CD4-positive, alpha-beta T cell (primary cell): ENCODE measurements at regions not wholly inside any gene's neighbourhood (a gene's known extent, or its start where the extent isn't known, plus 50 kb on each side); places are given as distances from the start of the nearest gene placed in this dataset.

Experiments used
- ATAC-seq: fragments of 200-7000 bp; cut with Tn5 transposase; one replicate; pipeline ENCODE4 v1.10.0; 2022; ENCODE audit warnings: mild to moderate bottlenecking; ENCODE audit not compliant: poor library complexity
- CTCF ChIA-PET: fragments of 350-600 bp; sonication (Branson Sonifier 250); formaldehyde crosslinking; loops from one replicate; lab custom pipeline; 2021; ENCODE audit warnings: antibody characterized with exemption, inconsistent platforms; lab: Charles Lee
- POLR2A ChIA-PET: fragments of 350-600 bp; sonication (Branson Sonifier 250); formaldehyde crosslinking; loops from one replicate; lab custom pipeline; 2021; ENCODE audit warnings: antibody characterized with exemption, inconsistent platforms; lab: Charles Lee
- DNase-seq, 14 experiments: peaks; one replicate each; pipeline ENCODE4 v3.0.0-alpha.2; 2013 to 2020; ENCODE audit warnings: mixed read lengths in 2 of 14
- H3K27ac ChIP-seq, 2 donors: one replicate each; pipeline versions ENCODE4 v1.5.1 to v1.7.0; 2013; ENCODE audit warnings: low read length in 2 of 2, low read depth in 1 of 2, mild to moderate bottlenecking in 1 of 2
- H3K27me3 ChIP-seq, 2 experiments: 1 replicate in 1 of 2; 2 replicates in 1 of 2; pipeline versions ENCODE4 v1.6.1 to v1.7.0; 2013; ENCODE audit warnings: low read length in 2 of 2, control low read depth in 1 of 2, mild to moderate bottlenecking in 1 of 2, moderate library complexity in 1 of 2; ENCODE audit not compliant: insufficient read depth in 2 of 2, control insufficient read depth in 1 of 2
- H3K36me3 ChIP-seq: one replicate; pipeline ENCODE4 v1.6.1; 2013; ENCODE audit warnings: low read length, control low read depth; ENCODE audit not compliant: insufficient read depth
- H3K4me1 ChIP-seq: one replicate; pipeline ENCODE4 v1.6.1; 2013; ENCODE audit warnings: low read length, control low read depth; ENCODE audit not compliant: insufficient read depth
- H3K4me3 ChIP-seq: one replicate; pipeline ENCODE4 v1.5.1; 2013; ENCODE audit warnings: mild to moderate bottlenecking, low read length, moderate library complexity
- H3K9me3 ChIP-seq, 2 experiments: 1 replicate in 1 of 2; 2 replicates in 1 of 2; pipeline versions ENCODE4 v1.6.1 to v1.7.0; 2013; ENCODE audit warnings: low read length in 2 of 2, mild to moderate bottlenecking in 2 of 2, control low read depth in 1 of 2, moderate library complexity in 1 of 2; ENCODE audit not compliant: control insufficient read depth in 1 of 2, insufficient read depth in 1 of 2
- H3K27ac Mint-ChIP-seq: one replicate; pipeline ENCODE4 v1.8.0; 2020; ENCODE audit warnings: mixed read lengths
- H3K27me3 Mint-ChIP-seq: one replicate; pipeline ENCODE4 v1.8.0; 2021; ENCODE audit warnings: mixed read lengths
- H3K36me3 Mint-ChIP-seq: one replicate; pipeline ENCODE4 v1.8.0; 2021; ENCODE audit warnings: low read depth, mixed read lengths
- H3K4me1 Mint-ChIP-seq: one replicate; pipeline ENCODE4 v1.8.0; 2021; ENCODE audit warnings: low read depth, mixed read lengths
- H3K4me3 Mint-ChIP-seq: one replicate; pipeline ENCODE4 v1.8.0; 2020; ENCODE audit warnings: mild to moderate bottlenecking, mixed read lengths
- H3K9me3 Mint-ChIP-seq: one replicate; pipeline ENCODE4 v1.8.0; 2020; ENCODE audit warnings: mixed read lengths
- intact Hi-C, 2 experiments: fragments of 100-400 bp; cut with DNase I in 1 of 2; cut with micrococcal nuclease in 1 of 2; formaldehyde crosslinking; loops; one replicate each; pipeline versions ENCODE4 v1.15.1 to v1.9.0; 2023 to 2025; cut with DNase I, micrococcal nuclease
- TF ChIP-seq, protein P1 (sequence below): fragments of 200-600 bp; IDR thresholded peaks from one replicate; pipeline ENCODE4 v1.8.0; 2022; ENCODE audit warnings: antibody characterized with exemption, mild to moderate bottlenecking

DNA sequence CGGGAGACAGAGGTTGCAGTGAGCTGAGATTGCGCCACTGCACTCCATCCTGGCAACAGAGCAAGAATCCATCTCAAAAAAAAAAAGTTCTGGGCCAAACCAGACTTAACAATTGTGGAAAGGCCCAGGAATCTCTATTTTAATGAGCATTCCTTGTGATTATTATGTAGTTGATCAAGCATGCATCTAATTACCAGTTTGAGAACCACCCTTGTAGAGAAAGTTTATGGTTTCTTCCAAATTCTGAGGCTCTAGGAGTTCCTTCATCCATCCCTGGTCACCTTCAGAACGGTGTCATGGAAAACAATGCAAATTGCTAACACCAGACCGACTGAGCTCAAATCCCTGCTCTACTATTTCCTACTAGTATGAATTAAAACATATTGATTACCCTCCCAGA, 246.3 kb upstream of the KLHL29 start:
- CTCF ChIA-PET: no interaction called here
- TF ChIP-seq, protein P1, sequence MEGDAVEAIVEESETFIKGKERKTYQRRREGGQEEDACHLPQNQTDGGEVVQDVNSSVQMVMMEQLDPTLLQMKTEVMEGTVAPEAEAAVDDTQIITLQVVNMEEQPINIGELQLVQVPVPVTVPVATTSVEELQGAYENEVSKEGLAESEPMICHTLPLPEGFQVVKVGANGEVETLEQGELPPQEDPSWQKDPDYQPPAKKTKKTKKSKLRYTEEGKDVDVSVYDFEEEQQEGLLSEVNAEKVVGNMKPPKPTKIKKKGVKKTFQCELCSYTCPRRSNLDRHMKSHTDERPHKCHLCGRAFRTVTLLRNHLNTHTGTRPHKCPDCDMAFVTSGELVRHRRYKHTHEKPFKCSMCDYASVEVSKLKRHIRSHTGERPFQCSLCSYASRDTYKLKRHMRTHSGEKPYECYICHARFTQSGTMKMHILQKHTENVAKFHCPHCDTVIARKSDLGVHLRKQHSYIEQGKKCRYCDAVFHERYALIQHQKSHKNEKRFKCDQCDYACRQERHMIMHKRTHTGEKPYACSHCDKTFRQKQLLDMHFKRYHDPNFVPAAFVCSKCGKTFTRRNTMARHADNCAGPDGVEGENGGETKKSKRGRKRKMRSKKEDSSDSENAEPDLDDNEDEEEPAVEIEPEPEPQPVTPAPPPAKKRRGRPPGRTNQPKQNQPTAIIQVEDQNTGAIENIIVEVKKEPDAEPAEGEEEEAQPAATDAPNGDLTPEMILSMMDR: no peak
- Histone ChIP-seq H3K4me1 (no peaks in the 10 kb centered on the region), H3K27ac (no peak overlapping the region), H3K9me3 (no peaks in the 10 kb centered on the region), H3K36me3 (no peaks in the 10 kb centered on the region), H3K27me3 (peaks cover 3 to 6% of the 10 kb centered on the region in 2 experiments), H3K4me3 (no peak overlapping the region)
- Mint-ChIP-seq H3K4me1 (no peaks in the 10 kb centered on the region), H3K27me3 (peaks cover 27% of the 10 kb centered on the region), H3K9me3 (no peaks in the 10 kb centered on the region), H3K4me3 (no peak overlapping the region), H3K27ac (no peak overlapping the region), H3K36me3 (no peaks in the 10 kb centered on the region)
- DNase-seq (no peak), ATAC-seq (no peak)
- POLR2A ChIA-PET: no interaction called here
- intact Hi-C loops: no loop called here

DNA sequence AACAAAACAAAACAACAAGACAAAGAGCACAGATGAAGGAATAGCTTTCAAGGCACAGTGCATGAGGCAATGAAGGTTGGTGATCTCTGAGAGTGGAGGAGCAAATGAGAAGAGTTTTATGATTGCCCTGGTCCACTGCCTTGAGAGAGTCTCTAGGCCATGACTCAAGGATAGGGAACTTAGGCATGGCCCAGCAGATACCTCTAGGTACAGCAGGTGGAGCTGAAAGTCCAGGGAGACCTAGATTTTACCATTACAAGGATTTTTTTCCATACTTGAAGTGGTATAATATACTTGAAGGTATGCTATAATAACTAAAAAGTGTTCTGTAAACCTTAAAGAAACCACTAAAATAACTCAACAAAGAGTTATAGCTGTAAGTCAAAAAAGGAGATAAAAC, 239.5 kb upstream of the KLHL29 start:
- no peak overlapping the region for H3K4me3 ChIP-seq
- H3K4me1 Mint-ChIP-seq: no peaks in the 10 kb centered on the region
- H3K9me3 Mint-ChIP-seq: no peaks in the 10 kb centered on the region
- no peaks in the 10 kb centered on the region for H3K9me3 ChIP-seq
- DNase-seq (no peak), ATAC-seq (no peak)
- ChIA-PET POLR2A (no interaction called here), CTCF (no interaction called here)
- no peaks in the 10 kb centered on the region for H3K36me3 ChIP-seq
- no peaks in the 10 kb centered on the region for H3K36me3 Mint-ChIP-seq
- H3K27ac ChIP-seq: no peak overlapping the region
- no peak overlapping the region for H3K4me3 Mint-ChIP-seq
- no peak overlapping the region for H3K27ac Mint-ChIP-seq
- intact Hi-C loops: no loop called here
- H3K27me3 ChIP-seq: peaks cover 0 to 4% of the 10 kb centered on the region in 2 experiments
- peaks cover 45% of the 10 kb centered on the region for H3K27me3 Mint-ChIP-seq
- no peaks in the 10 kb centered on the region for H3K4me1 ChIP-seq
- TF ChIP-seq, protein P1: no peak

DNA sequence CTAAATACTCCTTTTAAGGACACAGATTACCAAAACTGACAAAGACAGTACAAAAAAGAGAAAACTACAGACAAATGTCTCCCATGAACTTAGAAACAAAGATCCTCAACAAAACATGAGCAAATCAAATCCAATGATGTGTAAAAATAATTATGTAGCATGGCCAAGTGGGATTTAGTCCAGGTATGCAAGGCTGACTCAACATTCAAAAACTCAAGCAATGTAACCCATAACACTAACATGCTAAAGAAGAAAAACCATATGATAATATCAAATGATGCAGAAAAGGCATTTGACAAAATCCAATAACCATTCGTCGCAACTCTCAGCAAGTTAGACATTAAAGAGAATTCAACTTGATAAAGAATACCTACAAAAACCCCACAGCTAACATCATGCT, 239.0 kb upstream of the KLHL29 start:
- TF ChIP-seq, protein P1: no peak
- no peak overlapping the region for H3K27ac ChIP-seq
- Mint-ChIP-seq H3K27ac (no peak overlapping the region), H3K9me3 (no peaks in the 10 kb centered on the region), H3K27me3 (peaks cover 44% of the 10 kb centered on the region), H3K36me3 (no peaks in the 10 kb centered on the region), H3K4me1 (no peaks in the 10 kb centered on the region), H3K4me3 (no peak overlapping the region)
- ATAC-seq: no peak
- H3K9me3 ChIP-seq: no peaks in the 10 kb centered on the region
- no peak for DNase-seq
- intact Hi-C loops: no loop called here
- no peaks in the 10 kb centered on the region for H3K4me1 ChIP-seq
- POLR2A ChIA-PET: no interaction called here
- CTCF ChIA-PET: no interaction called here
- no peak overlapping the region for H3K4me3 ChIP-seq
- H3K36me3 ChIP-seq: no peaks in the 10 kb centered on the region
- H3K27me3 ChIP-seq: no peaks in the 10 kb centered on the region
